ENCODE measurements at regions not wholly inside any gene's neighbourhood (a gene's known extent, or its start where the extent isn't known, plus 50 kb on each side); places are given as distances from the start of the nearest gene placed in this dataset.

GRCh38 chr5:142427529-142427928 is 102.7 kb upstream of the SPRY4 start:
- H3K36me3 Mint-ChIP-seq (ENCODE audit: insufficient read depth): no peaks in the 10 kb centered on the region
- ATAC-seq: no peak
- no peak overlapping the region for H3K4me3 Mint-ChIP-seq
- peaks cover 52% of the 10 kb centered on the region for H3K4me1 Mint-ChIP-seq (ENCODE audit: low read depth)
- DNase-seq: no peak
- peaks cover 8% of the 10 kb centered on the region for H3K9me3 Mint-ChIP-seq
- no peaks in the 10 kb centered on the region for H3K27me3 Mint-ChIP-seq (ENCODE audit: low read depth)

GRCh38 chr5:142427015-142427364 is 102.2 kb upstream of the SPRY4 start:
- no peak for DNase-seq
- no peaks in the 10 kb centered on the region for H3K36me3 Mint-ChIP-seq (ENCODE audit: insufficient read depth)
- ATAC-seq: no peak
- H3K9me3 Mint-ChIP-seq: peaks cover 8% of the 10 kb centered on the region
- H3K27me3 Mint-ChIP-seq (ENCODE audit: low read depth): no peaks in the 10 kb centered on the region
- peaks cover 47% of the 10 kb centered on the region for H3K4me1 Mint-ChIP-seq (ENCODE audit: low read depth)
- H3K4me3 Mint-ChIP-seq: no peak overlapping the region

- H3K27me3 Mint-ChIP-seq (ENCODE audit: low read depth): no peaks in the 10 kb centered on the region
- H3K4me3 Mint-ChIP-seq: peak overlapping the region; percentile 20
- peak; percentile 21 for DNase-seq
- peaks cover 46% of the 10 kb centered on the region for H3K4me1 Mint-ChIP-seq (ENCODE audit: low read depth)
- ATAC-seq: peak in 1 of 2 donors; percentile 81
- no peaks in the 10 kb centered on the region for H3K36me3 Mint-ChIP-seq (ENCODE audit: insufficient read depth)
- peaks cover 8% of the 10 kb centered on the region for H3K9me3 Mint-ChIP-seq
These were observed 101.6 kb upstream of the SPRY4 start for GRCh38 chr5:142426129-142427014.

GRCh38 chr5:142425286-142426065 is 100.7 kb upstream of the SPRY4 start:
- ATAC-seq (no peak), DNase-seq (no peak)
- Mint-ChIP-seq H3K36me3 (ENCODE audit: insufficient read depth) (no peaks in the 10 kb centered on the region), H3K9me3 (peaks cover 8% of the 10 kb centered on the region), H3K4me3 (no peak overlapping the region), H3K4me1 (ENCODE audit: low read depth) (peaks cover 50% of the 10 kb centered on the region), H3K27me3 (ENCODE audit: low read depth) (no peaks in the 10 kb centered on the region)

GRCh38 chr5:142422429-142422828 is 97.6 kb upstream of the SPRY4 start:
- H3K27me3 Mint-ChIP-seq (ENCODE audit: low read depth): no peaks in the 10 kb centered on the region
- ATAC-seq (peak; percentile 30 to 42), DNase-seq (no peak)
- H3K4me1 Mint-ChIP-seq (ENCODE audit: low read depth): peaks cover 53% of the 10 kb centered on the region
- H3K9me3 Mint-ChIP-seq: peaks cover 8% of the 10 kb centered on the region
- no peaks in the 10 kb centered on the region for H3K36me3 Mint-ChIP-seq (ENCODE audit: insufficient read depth)
- H3K4me3 Mint-ChIP-seq: no peak overlapping the region

GRCh38 chr5:142421621-142422397 is 97.0 kb upstream of the SPRY4 start:
- DNase-seq (no peak), ATAC-seq (no peak)
- peaks cover 48% of the 10 kb centered on the region for H3K4me1 Mint-ChIP-seq (ENCODE audit: low read depth)
- H3K36me3 Mint-ChIP-seq (ENCODE audit: insufficient read depth): no peaks in the 10 kb centered on the region
- no peaks in the 10 kb centered on the region for H3K27me3 Mint-ChIP-seq (ENCODE audit: low read depth)
- H3K9me3 Mint-ChIP-seq: peaks cover 8% of the 10 kb centered on the region
- no peak overlapping the region for H3K4me3 Mint-ChIP-seq

GRCh38 chr5:142421228-142421617 is 96.4 kb upstream of the SPRY4 start:
- ATAC-seq: no peak
- no peak overlapping the region for H3K4me3 Mint-ChIP-seq
- peaks cover 8% of the 10 kb centered on the region for H3K9me3 Mint-ChIP-seq

GRCh38 chr5:142420561-142421227 is 95.9 kb upstream of the SPRY4 start:
- Mint-ChIP-seq H3K4me1 (ENCODE audit: low read depth) (peaks cover 38% of the 10 kb centered on the region), H3K36me3 (ENCODE audit: insufficient read depth) (no peaks in the 10 kb centered on the region), H3K4me3 (no peak overlapping the region), H3K9me3 (peaks cover 8% of the 10 kb centered on the region), H3K27me3 (ENCODE audit: low read depth) (no peaks in the 10 kb centered on the region)
- ATAC-seq: no peak
- no peak for DNase-seq

More at GRCh38 chr5:142421228-142421617, 96.4 kb upstream of the SPRY4 start:
- H3K4me1 Mint-ChIP-seq (ENCODE audit: low read depth): peaks cover 43% of the 10 kb centered on the region
- H3K27me3 Mint-ChIP-seq (ENCODE audit: low read depth): no peaks in the 10 kb centered on the region
- no peaks in the 10 kb centered on the region for H3K36me3 Mint-ChIP-seq (ENCODE audit: insufficient read depth)
- no peak for DNase-seq

- Mint-ChIP-seq H3K36me3 (ENCODE audit: insufficient read depth) (no peaks in the 10 kb centered on the region), H3K4me1 (ENCODE audit: low read depth) (no peaks in the 10 kb centered on the region), H3K27me3 (ENCODE audit: low read depth) (no peaks in the 10 kb centered on the region), H3K9me3 (no peaks in the 10 kb centered on the region), H3K4me3 (no peak overlapping the region)
- DNase-seq: no peak
- no peak for ATAC-seq
These were observed 87.8 kb upstream of the SPRY4 start for GRCh38 chr5:142412581-142412980.

- ATAC-seq (no peak), DNase-seq (no peak)
- no peaks in the 10 kb centered on the region for H3K36me3 Mint-ChIP-seq (ENCODE audit: insufficient read depth)
- H3K4me1 Mint-ChIP-seq (ENCODE audit: low read depth): no peaks in the 10 kb centered on the region
- H3K9me3 Mint-ChIP-seq: no peaks in the 10 kb centered on the region
- no peaks in the 10 kb centered on the region for H3K27me3 Mint-ChIP-seq (ENCODE audit: low read depth)
- H3K4me3 Mint-ChIP-seq: no peak overlapping the region
These were observed 87.0 kb upstream of the SPRY4 start for GRCh38 chr5:142411656-142412425.

- ATAC-seq (no peak), DNase-seq (no peak)
- no peaks in the 10 kb centered on the region for H3K9me3 Mint-ChIP-seq
- no peaks in the 10 kb centered on the region for H3K4me1 Mint-ChIP-seq (ENCODE audit: low read depth)
- no peaks in the 10 kb centered on the region for H3K27me3 Mint-ChIP-seq (ENCODE audit: low read depth)
- no peaks in the 10 kb centered on the region for H3K36me3 Mint-ChIP-seq (ENCODE audit: insufficient read depth)
- no peak overlapping the region for H3K4me3 Mint-ChIP-seq
These were observed 86.3 kb upstream of the SPRY4 start for GRCh38 chr5:142411103-142411502.

GRCh38 chr5:142408981-142409481 is 84.2 kb upstream of the SPRY4 start:
- H3K4me3 Mint-ChIP-seq: no peak overlapping the region
- no peaks in the 10 kb centered on the region for H3K9me3 Mint-ChIP-seq
- H3K27me3 Mint-ChIP-seq (ENCODE audit: low read depth): no peaks in the 10 kb centered on the region
- DNase-seq (no peak), ATAC-seq (no peak)
- H3K36me3 Mint-ChIP-seq (ENCODE audit: insufficient read depth): no peaks in the 10 kb centered on the region
- no peaks in the 10 kb centered on the region for H3K4me1 Mint-ChIP-seq (ENCODE audit: low read depth)

- Mint-ChIP-seq H3K36me3 (ENCODE audit: insufficient read depth) (no peaks in the 10 kb centered on the region), H3K9me3 (no peaks in the 10 kb centered on the region), H3K4me3 (no peak overlapping the region), H3K4me1 (ENCODE audit: low read depth) (peaks cover 3% of the 10 kb centered on the region), H3K27me3 (ENCODE audit: low read depth) (no peaks in the 10 kb centered on the region)
- ATAC-seq (no peak), DNase-seq (no peak)
These were observed 83.7 kb upstream of the SPRY4 start for GRCh38 chr5:142408536-142408935.
